K562 (cell line): ENCODE measurements at regions not wholly inside any gene's neighbourhood (a gene's known extent, or its start where the extent isn't known, plus 50 kb on each side); places are given as distances from the start of the nearest gene placed in this dataset.

ENCODE experiments used
- ATAC-seq: fragments of 200-7000 bp; cut with Tn5 transposase; 3 replicates; pipeline ENCODE4 v1.9.1; 2020; ENCODE audit warnings: moderate library complexity
- BruUV-seq: library from RNA; stranded (reverse); fragments of 400-500 nt; replicated peaks from 2 replicates; lab custom pipeline; 2021; lab: Mats Ljungman, UMichigan
- CTCF ChIA-PET: fragments of 300-600 bp; formaldehyde crosslinking; extraction: SDS; loops from one replicate; lab custom pipeline; 2021; ENCODE audit warnings: low intra/inter-chr PET ratio; lab: Yijun Ruan, JAX
- POLR2A ChIA-PET: fragments of 300-600, 350-650 bp; sonication (Branson Sonifier 250); formaldehyde crosslinking; extraction: SDS; loops from one replicate; lab custom pipeline; 2021; ENCODE audit warnings: antibody characterized with exemption, inconsistent platforms; lab: Yijun Ruan, JAX
- DNase-seq, 4 experiments: peaks; one replicate each; pipeline versions ENCODE4 v3.0.0 to v3.0.0-alpha.2; 2011 to 2018; ENCODE audit warnings: low spot score in 3 of 4, mixed read lengths in 3 of 4; ENCODE audit errors: extremely low read depth in 1 of 4
- FAIRE-seq: peaks from 2 replicates; lab custom pipeline; 2011; peaks lifted over from hg19 to GRCh38; lab: Jason Lieb, UNC
- H2AFZ ChIP-seq: 2 replicates; pipeline ENCODE4 v1.6.0; 2011; ENCODE audit warnings: low read depth, low read length, control low read depth, inconsistent platforms
- H3K27ac ChIP-seq: fragments of 200-600 bp; 3 replicates; pipeline ENCODE4 v1.8.0; 2011; ENCODE audit warnings: low read depth, mild to moderate bottlenecking, control low read depth, inconsistent platforms, low read length, moderate library complexity, mixed read lengths; ENCODE audit errors: extremely low read depth
- H3K27me3 ChIP-seq, 2 experiments: fragments of 300-600 bp in 1 of 2; 2 replicates in 1 of 2; 3 replicates in 1 of 2; pipeline versions ENCODE4 v1.6.0 to v1.8.0; 2011; ENCODE audit warnings: inconsistent platforms in 2 of 2, low read length in 2 of 2, mild to moderate bottlenecking in 1 of 2, mixed read lengths in 1 of 2, moderate library complexity in 1 of 2; ENCODE audit not compliant: control insufficient read depth in 2 of 2, insufficient read depth in 2 of 2
- H3K36me3 ChIP-seq: fragments of 300-600 bp; 3 replicates; pipeline ENCODE4 v1.8.0; 2011; ENCODE audit warnings: mild to moderate bottlenecking, low read length, inconsistent platforms; ENCODE audit not compliant: control insufficient read depth, insufficient read depth
- H3K4me1 ChIP-seq, 2 experiments: fragments of 200-600 bp in 1 of 2; replicated peaks in 1 of 2; 2 replicates in 1 of 2; 3 replicates in 1 of 2; pipeline versions ENCODE4 v1.5.1 to v1.8.0; 2011; ENCODE audit warnings: inconsistent platforms in 2 of 2, low read length in 2 of 2, mild to moderate bottlenecking in 1 of 2, mixed read lengths in 1 of 2, moderate library complexity in 1 of 2; ENCODE audit not compliant: control insufficient read depth in 2 of 2, insufficient read depth in 2 of 2
- H3K4me2 ChIP-seq: 2 replicates; pipeline ENCODE4 v1.6.1; 2011; ENCODE audit warnings: low read length, control low read depth, inconsistent platforms, mixed read lengths; ENCODE audit not compliant: insufficient read depth
- H3K4me3 ChIP-seq: fragments of 200-600 bp; sonication (generic), shearing (Covaris generic); 2 replicates; pipeline ENCODE4 v1.5.1; 2016; ENCODE audit warnings: control low read depth, inconsistent platforms
- H3K79me2 ChIP-seq: fragments of 200-600 bp; 3 replicates; pipeline ENCODE4 v1.8.0; 2011; ENCODE audit warnings: low read length, inconsistent platforms; ENCODE audit not compliant: control insufficient read depth, insufficient read depth
- H3K9ac ChIP-seq, 2 experiments: 2 replicates each; pipeline versions ENCODE4 v1.6.0 to v1.6.1; 2011; ENCODE audit warnings: low read depth in 2 of 2, low read length in 2 of 2, control low read depth in 1 of 2, inconsistent platforms in 1 of 2, mild to moderate bottlenecking in 1 of 2, mixed read lengths in 1 of 2; ENCODE audit not compliant: insufficient read depth in 1 of 2
- H3K9me1 ChIP-seq: one replicate; pipeline ENCODE4 v1.6.0; 2011; ENCODE audit warnings: inconsistent platforms, mild to moderate bottlenecking, low read length, moderate library complexity; ENCODE audit not compliant: control insufficient read depth, insufficient read depth
- H3K9me3 ChIP-seq: replicated peaks from 2 replicates; pipeline ENCODE4 v1.5.1; 2011; ENCODE audit warnings: low read depth, low read length, inconsistent platforms; ENCODE audit not compliant: control insufficient read depth, insufficient read depth
- H4K20me1 ChIP-seq: replicated peaks from 2 replicates; pipeline ENCODE4 v1.6.1; 2011; ENCODE audit warnings: low read length, inconsistent platforms, mixed read lengths; ENCODE audit not compliant: control insufficient read depth, insufficient read depth
- ARID1B ChIP-seq: fragments of 450-650 bp; IDR thresholded peaks from 2 replicates; pipeline ENCODE4 v1.6.1; 2016; ENCODE audit warnings: antibody characterized with exemption, mild to moderate bottlenecking, inconsistent platforms
- DACH1 ChIP-seq: fragments of 450-650 bp; IDR thresholded peaks from 2 replicates; pipeline ENCODE4 v1.6.1; 2018; ENCODE audit not compliant: partially characterized antibody
- PKNOX1 ChIP-seq: fragments of 450-650 bp; IDR thresholded peaks from 2 replicates; pipeline ENCODE4 v1.6.1; 2016
- STAG1 ChIP-seq: sonication (generic); formaldehyde crosslinking; IDR thresholded peaks from 2 replicates; pipeline ENCODE4 v1.5.0; 2020; ENCODE audit warnings: missing genetic modification reagents, borderline replicate concordance
- TARDBP ChIP-seq: fragments of 450-650 bp; IDR thresholded peaks from 2 replicates; pipeline ENCODE4 v1.6.1; 2016
- THAP12 ChIP-seq: fragments of 250-450 bp; sonication (Bioruptor Pico); IDR thresholded peaks from 2 replicates; pipeline ENCODE4 v1.9.0; 2021; ENCODE audit warnings: mild to moderate bottlenecking, inconsistent platforms
- ZNF280B ChIP-seq: fragments of 250-450 bp; sonication (Bioruptor Pico); IDR thresholded peaks from 2 replicates; pipeline ENCODE4 v1.5.1; 2021; ENCODE audit warnings: mild to moderate bottlenecking
- ZNF311 ChIP-seq: fragments of 250-450 bp; sonication (Bioruptor Pico); IDR thresholded peaks from 2 replicates; pipeline ENCODE4 v1.4.0; 2020; ENCODE audit warnings: mild to moderate bottlenecking, moderate library complexity
- WGBS: fragments of 100-300 bp; shearing (Covaris generic); methylation state at CpG from one replicate; pipeline ENCODE4 v1.1.6; 2016; ENCODE audit warnings: low coverage, mixed read lengths; ENCODE audit not compliant: insufficient coverage; ENCODE audit errors: missing lambda C conversion rate; 5-methylcytosine and 5-hydroxymethylcytosine counted together
- in situ Hi-C: fragments of 300-500 bp; cut with MboI; formaldehyde crosslinking; loops from 4 replicates; pipeline ENCODE4 v1.15.0; 2018; ENCODE audit warnings: inconsistent platforms, mixed read lengths
- intact Hi-C: fragments of 100-400 bp; cut with micrococcal nuclease; formaldehyde crosslinking; loops from 2 replicates; pipeline ENCODE4 v1.14.2; 2022

- CTCF ChIA-PET = no interaction called here
- Histone ChIP-seq H3K27me3 (peaks cover 15 to 77% of the 10 kb centered on the region in 2 experiments), H3K4me1 (no peaks in the 10 kb centered on the region)
Observed at GRCh38 chr1:228899421-228899956, 164.2 kb downstream of the RHOU start.

More at GRCh38 chr1:228899421-228899956, 164.2 kb downstream of the RHOU start:
- H3K9ac ChIP-seq = no peak overlapping the region
- WGBS = 0% methylated on average over 12 of the region's 12 CpGs
- no peak overlapping the region for H2AFZ ChIP-seq
- peaks cover 3% of the 10 kb centered on the region for H3K9me1 ChIP-seq
- TF ChIP-seq PKNOX1 (no peak), TARDBP (no peak), THAP12 (CRISPR knock-in tag) (no peak), STAG1 (CRISPR knock-in tag) (no peak), ARID1B (no peak), ZNF280B (CRISPR knock-in tag) (no peak), ZNF311 (CRISPR knock-in tag) (no peak), DACH1 (no peak)
- TF ChIP-seq, all 486 proteins: peak for 0
- POLR2A ChIA-PET = interaction anchor here (0.6 to 1.4 kb wide), 2 partner anchors 9 to 17 kb away, joined by 3 to 4 read pairs; no protein-coding TSS in a partner anchor
- FAIRE-seq (no peak), ATAC-seq (no peak), DNase-seq (no peak)
- Histone ChIP-seq H3K9me3 (no peaks in the 10 kb centered on the region), H3K4me2 (no peak overlapping the region), H3K27ac (no peak overlapping the region), H3K79me2 (no peaks in the 10 kb centered on the region), H3K4me3 (no peak overlapping the region), H4K20me1 (peaks cover 5% of the 10 kb centered on the region; the same call in 1 of the 2 replicates), H3K36me3 (no peaks in the 10 kb centered on the region)
- in situ Hi-C loops (no loop called here), intact Hi-C loops (no loop called here)
- no TSS peak for BruUV-seq
